ENCODE measurements at regions not wholly inside any gene's neighbourhood (a gene's known extent, or its start where the extent isn't known, plus 50 kb on each side); places are given as distances from the start of the nearest gene placed in this dataset.

GRCh38 chr10:46197050-46197449 is 89.7 kb upstream of the ANTXRL start (continued):
- TF ChIP-seq POLR2A (IDR thresholded peaks at IDR 0.05; ENCODE audit: control extremely low read depth in 1 of 2, low read depth in 2 of 2, low read length in 2 of 2) (no peak), SIRT6 (IDR thresholded peaks at IDR 0.05; ENCODE audit: low read length) (no peak), EGR1 (IDR thresholded peaks at IDR 0.05; ENCODE audit: borderline replicate concordance, low read depth, low read length) (no peak), POLR2AphosphoS5 (IDR thresholded peaks at IDR 0.05; ENCODE audit: low read depth, low read length) (no peak), GABPA (IDR thresholded peaks at IDR 0.05; ENCODE audit: borderline replicate concordance, insufficient read depth, low read length) (no peak), SAP30 (IDR thresholded peaks at IDR 0.05; ENCODE audit: insufficient read depth, insufficient replicate concordance, low read length) (no peak), CBX8 (IDR thresholded peaks at IDR 0.05; ENCODE audit: borderline replicate concordance, low read depth, low read length) (no peak), SP2 (IDR thresholded peaks at IDR 0.05; ENCODE audit: low read length) (no peak)
